Activated CD4-positive, alpha-beta memory T cell treated with anti-CD3 and anti-CD28 coated beads, Interleukin-2, amount 10 ng/mL, durations not matched to agents 7 days and 5 days (primary cell): ENCODE measurements at regions not wholly inside any gene's neighbourhood (a gene's known extent, or its start where the extent isn't known, plus 50 kb on each side); places are given as distances from the start of the nearest gene placed in this dataset.
"Not testable (repeated sequence)": the region's sequence is repeated elsewhere in the genome, so short reads cannot be mapped to it uniquely, and the experiment has no call there.

Source experiments
- CTCF ChIA-PET: fragments of 350-600 bp; sonication (Branson Sonifier 250); formaldehyde crosslinking; loops from one replicate; lab custom pipeline; 2021; ENCODE audit warnings: antibody characterized with exemption, inconsistent platforms; lab: Charles Lee
- POLR2A ChIA-PET: fragments of 350-600 bp; sonication (Branson Sonifier 250); formaldehyde crosslinking; loops from one replicate; lab custom pipeline; 2021; ENCODE audit warnings: antibody characterized with exemption; lab: Charles Lee
- DNase-seq: peaks from one replicate; pipeline ENCODE4 v3.0.0-alpha.2; 2020
- H3K27ac Mint-ChIP-seq: one replicate; pipeline ENCODE4 v1.8.0; 2021; ENCODE audit warnings: mild to moderate bottlenecking, mixed read lengths
- H3K27me3 Mint-ChIP-seq: one replicate; pipeline ENCODE4 v1.8.0; 2021; ENCODE audit warnings: mixed read lengths
- H3K36me3 Mint-ChIP-seq: one replicate; pipeline ENCODE4 v1.8.0; 2021; ENCODE audit warnings: low read depth, mixed read lengths
- H3K4me1 Mint-ChIP-seq: one replicate; pipeline ENCODE4 v1.8.0; 2021; ENCODE audit warnings: mixed read lengths
- H3K4me3 Mint-ChIP-seq: one replicate; pipeline ENCODE4 v1.8.0; 2021; ENCODE audit warnings: mild to moderate bottlenecking, mixed read lengths
- H3K9me3 Mint-ChIP-seq: one replicate; pipeline ENCODE4 v1.8.0; 2021; ENCODE audit warnings: mixed read lengths

DNA sequence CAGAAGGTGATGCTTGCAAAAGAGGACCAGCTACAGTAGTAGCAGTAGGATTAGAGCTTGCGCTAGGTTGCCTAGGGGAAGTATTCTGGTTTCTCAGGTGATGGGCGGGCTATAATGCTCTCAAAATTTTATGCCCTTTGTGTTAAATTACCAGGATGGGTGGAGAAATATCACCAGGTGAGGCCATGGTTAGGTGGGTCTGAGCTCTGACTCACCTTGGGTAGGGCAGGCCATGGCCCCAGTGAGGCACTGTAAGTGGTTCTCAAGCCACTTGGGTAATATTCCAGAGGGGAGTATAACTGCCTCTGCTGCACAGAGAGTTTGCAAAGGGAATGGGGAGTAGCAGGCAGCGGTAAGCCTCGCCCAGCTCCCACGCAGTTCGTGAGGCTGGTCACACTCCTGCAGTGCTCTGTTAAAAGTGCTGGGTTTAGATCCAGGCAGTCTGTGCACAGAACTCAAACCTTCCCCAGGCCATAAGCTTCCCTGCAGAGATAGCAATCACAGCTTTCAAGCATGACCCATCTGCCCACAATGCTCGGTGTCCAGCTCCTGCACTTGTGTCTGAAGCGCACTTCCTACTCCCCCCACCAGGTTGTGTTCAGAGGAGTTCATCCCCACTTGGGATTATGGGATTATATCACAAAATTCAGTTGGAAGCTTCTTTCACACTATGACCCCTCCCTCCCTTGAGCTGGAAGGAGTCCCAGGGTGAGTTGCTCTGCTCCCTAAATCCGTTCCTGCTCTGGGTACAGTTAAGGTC lies 575.0 kb downstream of the CHSY3 start:
- CTCF ChIA-PET: no interaction called here
- H3K27ac Mint-ChIP-seq: no peak overlapping the region
- H3K4me1 Mint-ChIP-seq: no peaks in the 10 kb centered on the region
- H3K36me3 Mint-ChIP-seq: no peaks in the 10 kb centered on the region
- H3K27me3 Mint-ChIP-seq: no peaks in the 10 kb centered on the region
- H3K4me3 Mint-ChIP-seq: no peak overlapping the region
- POLR2A ChIA-PET: no interaction called here
- no peak for DNase-seq
- no peaks in the 10 kb centered on the region for H3K9me3 Mint-ChIP-seq

DNA sequence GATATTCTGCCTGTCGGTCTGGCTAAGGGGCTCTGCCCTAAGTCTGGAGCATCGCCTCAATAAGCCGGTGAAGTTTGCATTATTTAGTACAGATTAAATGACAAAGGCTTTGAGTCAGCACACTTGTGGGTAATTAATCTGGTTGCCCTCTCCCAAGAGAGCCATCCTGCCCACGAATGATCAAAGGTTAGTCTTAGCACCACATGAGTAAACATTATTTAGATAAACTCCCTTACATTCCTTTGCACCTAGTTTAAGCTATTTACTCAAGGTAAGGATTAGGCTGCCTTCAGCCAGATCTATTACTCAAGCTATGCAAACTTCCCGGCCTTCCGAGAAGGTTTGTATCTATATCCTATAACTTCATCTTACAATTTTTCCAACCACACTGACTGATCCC lies 572.1 kb downstream of the CHSY3 start:
- no peaks in the 10 kb centered on the region for H3K9me3 Mint-ChIP-seq
- no peaks in the 10 kb centered on the region for H3K27me3 Mint-ChIP-seq
- H3K27ac Mint-ChIP-seq: no peak overlapping the region
- no peaks in the 10 kb centered on the region for H3K36me3 Mint-ChIP-seq
- ChIA-PET CTCF (no interaction called here), POLR2A (no interaction called here)
- DNase-seq: no peak
- H3K4me1 Mint-ChIP-seq: no peaks in the 10 kb centered on the region
- no peak overlapping the region for H3K4me3 Mint-ChIP-seq

DNA sequence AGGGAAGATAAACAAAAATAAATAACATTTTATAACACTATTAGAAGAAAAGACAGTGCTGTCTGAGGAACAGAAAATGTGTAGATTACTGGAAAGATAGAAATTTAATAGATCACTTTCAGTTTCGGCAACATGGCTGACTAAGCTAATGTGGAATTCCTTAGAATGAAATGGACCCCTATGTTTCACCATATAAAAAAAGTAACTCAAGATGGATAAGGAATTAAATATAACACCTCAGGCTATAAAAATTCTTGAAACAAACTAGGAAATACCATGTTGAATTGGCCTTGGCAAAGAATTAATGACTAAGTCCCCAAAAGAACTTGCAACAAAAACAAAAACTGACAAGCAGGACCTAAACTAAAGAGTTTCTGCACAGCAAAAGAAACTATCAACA lies 558.3 kb downstream of the CHSY3 start:
- ChIA-PET CTCF (no interaction called here), POLR2A (no interaction called here)
- no peaks in the 10 kb centered on the region for H3K27me3 Mint-ChIP-seq
- peaks cover 4% of the 10 kb centered on the region for H3K9me3 Mint-ChIP-seq
- H3K36me3 Mint-ChIP-seq: no peaks in the 10 kb centered on the region
- no peak overlapping the region for H3K4me3 Mint-ChIP-seq
- H3K27ac Mint-ChIP-seq: no peak overlapping the region
- H3K4me1 Mint-ChIP-seq: no peaks in the 10 kb centered on the region
- DNase-seq: no peak

DNA sequence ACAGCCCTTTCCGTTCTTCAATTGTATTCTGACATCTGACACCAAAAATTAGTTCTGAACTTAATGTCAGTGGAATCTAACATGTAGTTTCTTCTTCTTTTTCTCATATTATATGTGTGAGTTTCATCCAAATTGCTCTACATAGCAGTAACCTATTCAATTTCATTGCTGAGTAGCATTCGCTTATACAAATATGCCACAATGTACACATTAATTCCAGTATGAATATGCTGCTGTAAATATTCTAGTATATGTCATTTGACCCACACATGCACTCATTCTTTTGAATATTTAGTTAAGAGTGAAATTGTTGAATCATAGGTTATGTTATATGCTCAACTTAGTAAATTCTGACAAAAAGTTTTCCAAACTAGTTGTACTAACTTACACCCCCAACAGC lies 550.9 kb downstream of the CHSY3 start:
- POLR2A ChIA-PET: no interaction called here

DNA sequence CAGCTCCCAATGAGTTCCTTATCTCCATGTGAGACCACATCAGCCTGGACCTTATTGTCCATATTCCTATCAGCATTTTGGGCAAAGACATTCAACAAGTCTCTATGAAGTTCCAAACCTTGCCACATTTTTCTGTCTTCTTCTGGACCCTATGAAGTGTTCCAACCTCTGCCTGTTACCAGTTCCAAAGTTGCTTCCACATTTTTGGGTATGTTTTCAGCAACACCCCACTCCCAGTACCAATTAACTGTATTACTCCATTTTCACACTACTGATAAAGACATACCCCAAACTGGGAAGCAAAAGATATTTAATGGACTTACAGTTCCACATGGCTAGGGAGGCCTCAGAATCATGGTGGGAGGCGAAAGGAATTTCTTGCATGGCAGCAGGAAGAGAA lies 548.5 kb downstream of the CHSY3 start:
- H3K36me3 Mint-ChIP-seq: no peaks in the 10 kb centered on the region
- H3K27ac Mint-ChIP-seq: no peak overlapping the region
- no peak overlapping the region for H3K4me3 Mint-ChIP-seq
- no peaks in the 10 kb centered on the region for H3K4me1 Mint-ChIP-seq
- CTCF ChIA-PET: no interaction called here
- DNase-seq: no peak
- POLR2A ChIA-PET: no interaction called here
- H3K27me3 Mint-ChIP-seq: no peaks in the 10 kb centered on the region
- H3K9me3 Mint-ChIP-seq: peaks cover 12% of the 10 kb centered on the region

More for the DNA sequence above, 550.9 kb downstream of the CHSY3 start:
- Mint-ChIP-seq H3K36me3 (no peaks in the 10 kb centered on the region), H3K27ac (no peak overlapping the region), H3K27me3 (no peaks in the 10 kb centered on the region), H3K4me3 (no peak overlapping the region), H3K9me3 (peaks cover 16% of the 10 kb centered on the region), H3K4me1 (no peaks in the 10 kb centered on the region)
- no peak for DNase-seq
- CTCF ChIA-PET: no interaction called here

DNA sequence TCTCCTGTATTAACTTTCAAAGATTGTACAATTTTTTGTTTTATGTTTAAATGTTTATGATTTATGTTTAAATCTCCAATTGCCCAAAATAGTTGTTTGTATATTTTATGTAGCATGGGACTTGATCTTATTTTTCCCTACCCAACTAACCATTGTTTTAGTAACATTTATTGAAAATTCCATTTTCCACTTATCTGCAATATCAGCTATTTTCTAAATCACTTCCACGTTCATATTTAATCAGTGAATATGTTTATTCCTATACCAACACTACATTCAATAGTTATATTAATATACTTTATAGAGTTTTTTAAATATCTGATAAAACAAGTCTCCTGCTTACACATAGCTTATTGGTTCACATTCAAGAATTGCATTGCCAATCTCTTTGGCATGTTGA lies 532.2 kb downstream of the CHSY3 start:
- Mint-ChIP-seq H3K4me1 (no peaks in the 10 kb centered on the region), H3K27ac (no peak overlapping the region), H3K36me3 (no peaks in the 10 kb centered on the region), H3K4me3 (no peak overlapping the region), H3K9me3 (peaks cover 7% of the 10 kb centered on the region), H3K27me3 (no peaks in the 10 kb centered on the region)
- POLR2A ChIA-PET: no interaction called here
- no peak for DNase-seq
- CTCF ChIA-PET: no interaction called here

DNA sequence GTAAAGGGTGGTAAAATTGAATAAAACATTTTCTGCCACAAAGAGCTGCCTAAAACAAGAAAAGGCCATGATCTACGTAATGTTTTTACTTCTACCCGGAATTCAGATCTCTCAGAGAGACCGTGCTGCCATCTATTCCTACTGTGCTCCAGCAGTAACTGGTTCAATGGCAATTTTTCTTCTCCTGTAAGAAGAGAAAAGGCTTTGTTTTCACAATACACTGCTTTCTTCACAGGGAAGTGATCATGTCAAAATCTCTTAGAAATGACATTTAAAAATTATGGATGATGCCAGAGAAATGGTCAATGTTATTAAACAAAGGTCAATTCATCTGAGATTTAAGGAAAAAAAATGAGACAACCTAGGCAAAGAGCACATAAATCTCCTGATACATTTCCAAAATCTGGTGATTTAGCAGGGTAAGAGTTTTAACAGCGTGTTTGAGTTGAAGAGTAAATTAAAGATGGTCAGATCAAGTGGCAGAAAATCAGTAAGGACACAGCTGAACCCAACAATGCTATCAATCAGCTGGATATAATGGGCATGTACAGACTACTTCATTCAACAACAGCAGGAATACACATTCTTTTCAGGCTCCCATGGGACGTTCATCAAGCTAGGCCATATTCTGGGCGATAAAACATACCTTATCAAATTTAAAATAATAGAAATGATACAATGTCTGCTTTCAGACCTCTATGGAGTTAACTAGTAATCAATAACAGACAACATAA lies 523.1 kb downstream of the CHSY3 start:
- H3K4me3 Mint-ChIP-seq: no peak overlapping the region
- H3K9me3 Mint-ChIP-seq: no peaks in the 10 kb centered on the region
- H3K4me1 Mint-ChIP-seq: no peaks in the 10 kb centered on the region
- DNase-seq: no peak
- no peak overlapping the region for H3K27ac Mint-ChIP-seq
- ChIA-PET POLR2A (no interaction called here), CTCF (no interaction called here)
- H3K27me3 Mint-ChIP-seq: no peaks in the 10 kb centered on the region
- H3K36me3 Mint-ChIP-seq: no peaks in the 10 kb centered on the region

DNA sequence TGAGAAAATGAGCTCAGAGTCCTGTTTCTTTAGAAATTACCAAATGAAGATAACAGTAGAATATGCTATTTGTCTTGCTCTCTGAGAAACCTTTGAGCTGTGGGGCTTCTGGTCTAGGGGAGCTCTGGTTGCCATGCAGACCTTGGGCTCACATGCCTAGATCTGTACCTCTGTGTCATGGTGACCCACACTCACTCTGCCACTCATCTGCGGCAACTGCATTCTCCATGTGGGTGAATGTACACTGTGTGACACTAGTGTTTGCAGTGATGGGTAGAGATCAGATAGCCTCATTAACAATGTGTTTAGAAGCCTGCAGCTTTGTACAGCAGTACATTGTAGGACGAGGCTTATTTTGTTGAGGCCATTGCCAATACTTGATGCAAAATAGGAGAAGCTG lies 521.2 kb downstream of the CHSY3 start:
- no peak for DNase-seq
- ChIA-PET CTCF (no interaction called here), POLR2A (no interaction called here)
- Mint-ChIP-seq H3K9me3 (no peaks in the 10 kb centered on the region), H3K4me3 (no peak overlapping the region), H3K4me1 (no peaks in the 10 kb centered on the region), H3K27ac (no peak overlapping the region), H3K27me3 (no peaks in the 10 kb centered on the region), H3K36me3 (no peaks in the 10 kb centered on the region)

DNA sequence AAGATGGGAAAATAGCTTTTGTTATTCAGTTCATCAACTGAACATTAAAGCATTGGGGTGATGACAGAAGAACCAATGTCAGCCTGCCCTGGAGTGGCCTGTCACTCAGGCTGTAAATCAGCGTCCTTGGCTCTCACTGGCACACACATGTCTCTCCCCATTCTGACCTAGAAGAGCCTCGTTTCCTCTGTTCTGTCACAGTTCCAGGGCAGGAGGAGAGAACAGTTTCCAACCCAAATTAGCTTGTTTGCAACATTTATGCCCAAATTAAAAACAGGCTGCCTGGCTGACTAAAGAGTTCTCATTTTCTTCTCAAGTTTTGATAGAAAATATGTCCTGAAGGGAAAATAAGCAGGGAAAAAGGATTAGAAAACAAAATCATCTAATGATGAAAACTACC lies 520.1 kb downstream of the CHSY3 start:
- no peak overlapping the region for H3K27ac Mint-ChIP-seq

DNA sequence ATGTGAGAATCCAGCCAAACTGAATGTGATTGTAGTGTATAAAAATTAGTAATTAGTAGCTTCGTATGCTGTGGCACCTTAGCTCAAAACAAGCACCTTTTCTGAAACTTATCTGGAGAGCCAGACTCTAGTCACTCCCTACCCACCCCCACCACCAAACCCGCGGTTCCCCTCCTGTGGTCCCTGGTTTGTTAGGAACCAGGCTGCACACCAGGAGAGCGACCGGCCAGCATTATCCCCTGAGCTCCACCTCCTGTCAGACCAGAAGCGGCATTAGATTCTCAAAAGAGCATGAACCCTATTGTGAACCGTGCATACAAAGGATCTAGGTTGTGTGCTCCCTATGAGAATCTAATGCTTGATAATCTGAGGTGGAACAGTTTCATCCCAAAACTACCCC lies 498.6 kb downstream of the CHSY3 start:
- ChIA-PET CTCF (no interaction called here), POLR2A (no interaction called here)
- H3K4me1 Mint-ChIP-seq: no peaks in the 10 kb centered on the region
- H3K27ac Mint-ChIP-seq: no peak overlapping the region
- no peaks in the 10 kb centered on the region for H3K36me3 Mint-ChIP-seq
- DNase-seq: no peak
- H3K4me3 Mint-ChIP-seq: no peak overlapping the region
- H3K9me3 Mint-ChIP-seq: no peaks in the 10 kb centered on the region
- no peaks in the 10 kb centered on the region for H3K27me3 Mint-ChIP-seq

More for the DNA sequence above, 520.1 kb downstream of the CHSY3 start:
- no peak for DNase-seq
- POLR2A ChIA-PET: no interaction called here
- no peak overlapping the region for H3K4me3 Mint-ChIP-seq
- no peaks in the 10 kb centered on the region for H3K27me3 Mint-ChIP-seq
- CTCF ChIA-PET: no interaction called here
- no peaks in the 10 kb centered on the region for H3K4me1 Mint-ChIP-seq
- no peaks in the 10 kb centered on the region for H3K36me3 Mint-ChIP-seq
- H3K9me3 Mint-ChIP-seq: no peaks in the 10 kb centered on the region

DNA sequence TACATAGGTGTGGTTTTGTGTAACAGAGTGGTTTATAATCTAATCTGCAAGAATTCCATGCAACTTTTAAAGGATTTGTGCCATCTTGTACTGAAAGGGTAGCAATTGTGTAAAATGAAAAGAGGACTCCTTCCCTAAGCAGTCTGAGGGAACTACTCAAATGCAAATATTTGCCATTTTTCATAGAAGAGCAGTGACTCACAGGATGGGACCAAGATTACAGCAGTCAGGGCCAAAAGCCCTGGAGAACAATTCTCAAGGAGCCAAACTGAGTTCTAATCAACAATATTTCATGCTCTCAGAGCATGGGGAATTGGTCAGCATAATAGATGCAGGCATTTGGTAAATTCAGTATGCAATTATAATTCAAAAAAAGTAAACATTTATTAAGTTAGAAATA lies 495.8 kb downstream of the CHSY3 start:
- no peak overlapping the region for H3K27ac Mint-ChIP-seq
- DNase-seq: no peak
- no peak overlapping the region for H3K4me3 Mint-ChIP-seq
- no peaks in the 10 kb centered on the region for H3K4me1 Mint-ChIP-seq
- no peaks in the 10 kb centered on the region for H3K27me3 Mint-ChIP-seq
- ChIA-PET POLR2A (no interaction called here), CTCF (no interaction called here)
- H3K9me3 Mint-ChIP-seq: no peaks in the 10 kb centered on the region
- no peaks in the 10 kb centered on the region for H3K36me3 Mint-ChIP-seq

DNA sequence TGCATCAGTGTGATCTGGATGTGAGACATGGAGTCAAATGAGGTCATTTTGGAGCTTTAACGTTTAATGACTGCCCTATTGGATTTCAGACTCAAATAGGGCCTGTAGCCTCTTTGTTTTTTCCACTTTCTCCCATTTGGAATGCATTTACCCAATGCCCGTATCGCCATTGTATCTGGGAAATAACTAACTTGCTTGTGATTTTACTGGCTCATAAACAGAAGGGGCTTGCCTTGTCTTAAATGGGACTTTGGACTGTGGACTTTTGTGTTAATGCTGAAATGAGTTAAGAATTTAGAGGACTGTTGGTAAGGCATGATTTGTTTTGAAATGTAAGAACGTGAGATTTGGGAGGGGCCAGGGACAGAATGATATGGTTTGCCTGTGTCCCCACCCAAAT lies 494.6 kb downstream of the CHSY3 start:
- no peak overlapping the region for H3K27ac Mint-ChIP-seq
- no peaks in the 10 kb centered on the region for H3K9me3 Mint-ChIP-seq
- no peaks in the 10 kb centered on the region for H3K36me3 Mint-ChIP-seq
- H3K4me3 Mint-ChIP-seq: no peak overlapping the region
- ChIA-PET POLR2A (no interaction called here), CTCF (no interaction called here)
- no peak for DNase-seq
- no peaks in the 10 kb centered on the region for H3K4me1 Mint-ChIP-seq
- no peaks in the 10 kb centered on the region for H3K27me3 Mint-ChIP-seq

DNA sequence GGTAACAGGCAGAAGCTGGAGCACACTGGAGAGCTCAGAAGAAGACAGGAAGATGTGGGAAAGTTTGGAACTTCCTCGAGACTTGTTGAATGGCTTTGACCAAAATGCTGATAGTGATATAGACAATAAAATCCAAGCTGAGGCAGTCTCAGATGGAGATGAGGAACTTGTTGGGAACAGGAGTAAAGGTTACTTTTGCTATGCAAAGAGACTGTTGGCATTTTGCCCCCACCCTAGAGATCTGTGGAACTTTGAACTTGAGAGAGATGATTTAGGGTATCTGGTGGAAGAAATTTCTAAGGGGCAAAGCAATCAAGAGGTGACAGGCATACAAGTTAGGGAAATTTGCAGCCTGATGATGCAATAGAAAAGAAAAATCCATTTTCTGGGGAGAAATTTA lies 493.5 kb downstream of the CHSY3 start:
- POLR2A ChIA-PET, H3K4me1 Mint-ChIP-seq, H3K27ac Mint-ChIP-seq, H3K4me3 Mint-ChIP-seq, DNase-seq, H3K36me3 Mint-ChIP-seq, H3K27me3 Mint-ChIP-seq, H3K9me3 Mint-ChIP-seq, CTCF ChIA-PET: not testable (repeated sequence)

DNA sequence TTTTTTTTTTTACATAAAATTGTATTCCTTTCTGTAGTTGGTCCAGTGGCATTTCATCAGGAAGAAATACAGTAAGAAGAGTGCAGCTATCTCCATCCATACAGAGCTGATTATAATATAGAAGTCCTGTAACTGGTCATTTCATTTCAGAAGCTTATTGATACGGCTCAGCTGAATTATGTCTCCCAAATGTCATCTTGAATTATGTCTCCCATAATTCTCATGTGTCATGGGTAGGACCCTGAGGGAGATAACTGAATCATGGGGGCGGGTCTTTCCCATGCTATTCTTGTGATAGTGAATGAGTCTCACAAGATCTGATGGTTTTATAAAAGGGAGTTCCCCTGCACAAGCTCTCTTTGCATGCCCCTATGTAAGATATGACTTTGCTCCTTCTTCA lies 492.9 kb downstream of the CHSY3 start:
- no peaks in the 10 kb centered on the region for H3K9me3 Mint-ChIP-seq
- no peaks in the 10 kb centered on the region for H3K27me3 Mint-ChIP-seq
- CTCF ChIA-PET: no interaction called here
- no peak for DNase-seq
- H3K4me1 Mint-ChIP-seq: no peaks in the 10 kb centered on the region
- no peak overlapping the region for H3K4me3 Mint-ChIP-seq
- POLR2A ChIA-PET: no interaction called here
- no peak overlapping the region for H3K27ac Mint-ChIP-seq
- no peaks in the 10 kb centered on the region for H3K36me3 Mint-ChIP-seq
